ENCODE measurements at regions not wholly inside any gene's neighbourhood (a gene's known extent, or its start where the extent isn't known, plus 50 kb on each side); places are given as distances from the start of the nearest gene placed in this dataset.

DNA sequence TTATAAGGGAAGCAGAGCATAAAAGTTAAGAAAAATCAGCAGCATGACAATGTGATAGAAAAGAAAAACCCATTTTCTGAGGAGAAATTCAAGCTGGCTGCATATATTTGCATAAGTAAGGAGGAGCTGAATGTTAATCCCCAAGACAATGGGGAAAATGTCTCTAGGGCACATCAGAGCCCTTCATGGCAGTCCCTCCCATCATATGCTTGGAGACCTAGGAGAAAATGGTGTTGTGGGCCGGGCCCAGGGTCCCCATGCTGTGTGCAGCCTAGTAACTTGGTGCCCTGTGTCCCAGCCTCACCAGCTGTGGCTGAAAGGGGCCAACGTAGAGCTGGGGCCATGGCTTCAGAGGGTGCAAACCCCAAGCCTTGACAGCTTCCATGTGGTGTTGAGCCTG lies 100.6 kb upstream of the PLPPR4 start:
- DNase-seq (ENCODE audit: low spot score) = no peak

DNA sequence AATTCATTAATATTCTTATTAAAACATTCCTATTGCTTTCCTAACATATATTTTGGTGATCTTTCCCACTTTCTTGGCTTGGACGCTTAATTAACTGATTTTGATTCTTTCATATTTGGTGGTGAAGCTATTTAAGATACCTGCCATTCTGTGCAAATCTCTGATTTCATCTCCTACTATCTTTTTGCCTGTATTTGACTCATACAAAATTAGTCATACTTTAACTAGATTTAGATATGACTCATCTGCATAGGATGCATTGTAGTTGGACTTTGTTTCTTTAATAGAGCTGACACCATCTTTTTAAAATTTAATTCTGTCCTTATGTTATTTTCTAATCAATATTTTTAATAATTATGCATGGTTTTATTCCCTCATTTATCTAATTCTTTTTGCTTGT lies 93.8 kb upstream of the PLPPR4 start:
- DNase-seq (ENCODE audit: low spot score) = peak; percentile 21

DNA sequence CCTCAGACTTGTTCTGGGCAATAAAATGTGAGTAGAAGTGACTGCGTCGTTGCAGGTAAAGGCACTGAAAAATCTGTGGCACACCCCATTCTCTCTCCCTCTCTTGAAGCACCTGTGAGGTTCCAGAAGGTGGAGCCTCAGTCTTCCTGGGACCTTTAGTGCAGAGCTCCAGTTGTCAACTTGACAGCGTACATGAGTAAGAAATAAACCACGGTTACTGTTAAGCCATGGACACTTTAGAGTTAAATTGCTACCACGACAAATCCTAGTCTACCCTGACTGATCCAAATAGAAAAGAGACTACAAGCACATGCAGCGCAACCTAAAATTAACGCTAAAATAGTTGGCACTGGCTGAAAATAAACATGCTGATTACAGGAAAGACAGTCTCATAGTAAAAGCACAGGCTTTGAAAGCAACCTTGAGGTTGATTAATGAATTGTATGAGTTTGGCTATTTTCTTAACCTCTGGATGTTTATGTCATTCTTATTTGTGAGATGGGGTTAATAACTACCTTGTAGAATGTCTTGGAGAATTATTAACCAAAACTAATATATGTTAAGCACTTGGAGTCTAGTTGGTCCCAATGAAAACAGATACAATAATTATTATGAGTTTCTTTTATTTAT lies 93.0 kb upstream of the PLPPR4 start:
- DNase-seq (ENCODE audit: low spot score) = no peak

DNA sequence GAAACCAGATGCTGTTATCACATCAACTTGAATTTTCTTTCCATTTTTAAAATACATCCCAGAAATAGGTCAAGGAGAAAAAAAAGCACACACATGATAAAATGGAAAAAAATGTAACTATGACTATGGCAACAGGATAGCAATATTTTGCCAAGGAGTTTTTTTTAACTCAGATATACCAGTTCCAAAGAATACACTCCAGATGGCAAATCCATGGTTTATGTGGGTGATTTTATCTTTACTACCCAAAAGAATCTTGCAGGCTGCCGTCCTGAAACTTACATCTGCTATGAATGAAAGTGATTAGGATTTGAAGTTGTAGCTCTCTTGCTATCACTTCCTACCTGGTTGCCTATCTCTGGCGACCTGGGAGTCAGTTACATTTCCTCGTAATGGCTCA lies 91.0 kb upstream of the PLPPR4 start:
- DNase-seq (ENCODE audit: low spot score) = no peak

DNA sequence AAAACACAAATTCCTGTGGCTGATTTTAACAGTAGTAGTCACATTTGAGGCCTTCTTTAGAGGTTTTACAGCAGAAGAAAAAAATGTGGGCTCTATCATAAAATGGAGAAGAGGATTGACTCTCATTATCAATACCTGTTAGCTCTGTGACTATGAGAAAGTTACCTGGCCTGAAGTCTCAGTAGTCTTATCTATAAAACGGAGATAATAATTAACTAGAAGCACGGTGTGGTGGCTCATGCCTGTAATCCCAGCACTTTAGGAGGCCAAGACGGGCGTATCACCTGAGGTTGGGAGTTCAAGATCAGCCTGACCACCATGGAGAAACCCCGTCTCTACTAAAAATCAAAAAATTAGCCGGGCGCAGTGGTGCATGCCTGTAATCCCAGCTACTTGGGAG lies 90.4 kb upstream of the PLPPR4 start:
- no peak for DNase-seq (ENCODE audit: low spot score)

DNA sequence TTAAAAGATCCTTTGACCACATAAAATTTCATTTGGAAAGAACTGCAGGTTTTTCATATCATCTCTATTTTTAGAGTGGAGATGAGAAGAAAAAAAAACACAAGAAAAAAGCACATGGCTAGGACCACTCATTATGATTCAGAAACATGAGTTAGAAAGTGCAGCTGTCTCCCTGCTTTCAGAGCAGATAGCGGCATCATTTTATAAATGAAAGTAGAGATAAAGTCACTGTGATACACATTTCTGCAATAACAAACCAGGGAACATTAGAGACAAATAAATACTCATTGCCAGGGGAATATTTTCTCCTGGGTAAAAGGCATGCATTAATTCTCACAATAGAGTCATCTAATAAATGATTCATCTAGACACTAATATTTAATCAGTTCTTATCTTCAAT lies 87.5 kb upstream of the PLPPR4 start:
- no peak for DNase-seq (ENCODE audit: low spot score)

DNA sequence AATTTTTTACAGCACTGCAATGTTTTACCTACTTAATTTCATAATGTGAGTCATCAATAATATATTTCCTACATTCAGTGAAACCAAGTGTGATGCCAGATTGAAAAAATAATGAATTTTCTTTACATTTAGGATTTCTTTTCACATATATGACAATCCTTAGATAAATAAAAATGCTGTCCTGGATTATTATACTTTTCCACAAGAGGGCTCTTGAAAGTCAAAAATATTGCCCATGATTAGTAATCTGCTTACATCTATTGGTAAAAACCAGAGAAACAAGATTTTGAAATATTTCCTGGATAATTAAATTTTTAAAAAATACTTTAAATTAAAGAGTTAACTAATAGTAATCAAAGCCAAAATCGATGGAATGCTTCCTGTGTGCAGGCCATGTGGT lies 86.8 kb upstream of the PLPPR4 start:
- DNase-seq (ENCODE audit: low spot score) = no peak

DNA sequence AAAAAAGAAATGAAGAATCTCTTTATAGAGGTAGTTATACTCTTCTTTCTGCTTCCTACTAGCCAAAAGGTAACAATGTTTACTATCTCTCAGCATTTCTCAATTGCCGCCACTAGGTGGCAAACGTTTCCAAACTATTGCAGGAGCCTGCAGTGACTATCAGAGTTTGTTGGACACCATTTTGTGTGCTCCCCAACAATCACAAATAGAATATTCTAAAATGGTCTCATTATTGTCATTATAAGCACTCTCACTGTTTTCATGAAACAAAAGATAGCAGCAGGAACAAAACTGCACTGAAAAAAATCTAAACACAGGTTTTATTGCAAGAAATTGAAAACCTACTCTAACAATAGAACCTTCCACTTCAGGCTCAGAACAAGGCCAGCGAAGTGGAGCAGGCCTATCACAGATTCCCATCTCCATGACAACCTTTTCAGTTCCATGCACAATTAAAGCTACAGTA lies 83.9 kb upstream of the PLPPR4 start:
- peak; percentile 68 for DNase-seq (ENCODE audit: low spot score)

DNA sequence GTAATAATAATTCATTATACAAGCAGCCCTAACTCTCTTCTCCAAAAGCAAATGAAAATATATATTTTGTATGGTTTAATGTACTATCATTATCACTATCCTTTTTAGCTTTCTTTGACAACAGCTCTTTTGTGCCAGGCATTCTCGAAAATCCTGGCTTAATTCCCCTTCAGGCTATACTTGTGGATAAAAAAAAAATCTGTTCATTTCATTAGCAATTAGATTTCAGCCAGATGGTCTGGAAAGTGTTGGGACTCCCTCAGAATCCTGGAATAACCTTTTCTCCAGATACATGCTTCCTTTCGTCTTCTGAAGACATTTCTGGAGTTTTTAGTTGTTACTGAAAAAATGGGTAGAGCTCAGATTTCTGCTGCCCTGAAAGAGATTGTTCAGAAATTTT lies 83.4 kb upstream of the PLPPR4 start:
- no peak for DNase-seq (ENCODE audit: low spot score)

DNA sequence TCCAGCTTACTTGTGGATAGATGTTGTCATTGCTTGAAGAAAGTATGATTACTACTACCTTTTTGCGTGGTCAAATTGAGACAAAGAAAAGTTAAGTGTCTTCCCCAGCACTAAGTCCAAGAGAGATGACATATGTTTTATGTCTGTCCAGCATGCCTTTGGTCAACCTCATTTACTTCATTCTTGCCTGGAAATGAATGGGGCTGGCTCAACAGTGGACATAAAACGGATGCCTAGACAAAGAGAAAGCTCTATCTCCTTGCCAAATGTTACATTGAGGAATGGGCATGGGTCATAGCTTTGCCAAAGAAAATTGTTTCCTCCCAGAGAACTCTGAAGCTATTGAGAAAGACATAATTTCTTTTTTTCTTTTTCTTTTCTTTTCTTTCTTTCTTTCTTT lies 82.4 kb upstream of the PLPPR4 start:
- no peak for DNase-seq (ENCODE audit: low spot score)

DNA sequence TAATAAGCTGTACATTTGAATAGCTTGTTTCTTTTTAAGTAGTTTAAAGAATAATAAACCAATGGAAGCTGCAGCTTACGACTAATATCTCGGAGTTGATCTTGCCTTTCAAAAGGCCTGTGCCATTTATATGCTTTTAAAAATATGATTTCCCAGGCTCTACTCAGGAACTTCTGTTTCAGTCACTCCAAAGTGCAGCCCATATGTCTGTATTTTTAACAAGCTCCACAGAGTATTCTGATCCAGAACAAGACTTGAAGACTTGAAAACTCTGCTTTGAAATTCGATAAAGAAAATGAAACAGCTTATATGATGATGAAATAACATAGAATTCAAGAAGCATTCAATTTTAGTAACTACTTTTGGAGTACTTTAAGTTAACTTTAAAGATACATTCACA lies 79.1 kb upstream of the PLPPR4 start:
- no peak for DNase-seq (ENCODE audit: low spot score)

DNA sequence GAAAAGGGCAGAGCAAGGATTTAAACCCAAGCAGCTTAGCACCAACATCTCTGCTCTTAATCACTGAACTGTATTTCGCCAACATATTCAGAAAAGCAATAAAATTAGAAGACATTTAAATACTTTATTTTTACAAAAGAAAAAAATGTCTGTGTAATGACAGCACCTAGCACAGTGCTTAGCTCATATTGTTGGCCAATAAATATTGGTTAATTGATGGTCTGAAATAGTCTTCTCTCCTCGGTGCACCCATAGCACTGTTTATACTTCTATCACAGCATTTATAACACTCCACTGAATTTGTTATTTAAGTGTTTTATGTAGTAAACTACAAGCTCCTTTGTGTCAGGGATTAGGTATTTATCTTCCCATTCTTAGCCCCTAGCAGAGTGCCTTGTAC lies 70.9 kb upstream of the PLPPR4 start:
- no peak for DNase-seq (ENCODE audit: low spot score)

DNA sequence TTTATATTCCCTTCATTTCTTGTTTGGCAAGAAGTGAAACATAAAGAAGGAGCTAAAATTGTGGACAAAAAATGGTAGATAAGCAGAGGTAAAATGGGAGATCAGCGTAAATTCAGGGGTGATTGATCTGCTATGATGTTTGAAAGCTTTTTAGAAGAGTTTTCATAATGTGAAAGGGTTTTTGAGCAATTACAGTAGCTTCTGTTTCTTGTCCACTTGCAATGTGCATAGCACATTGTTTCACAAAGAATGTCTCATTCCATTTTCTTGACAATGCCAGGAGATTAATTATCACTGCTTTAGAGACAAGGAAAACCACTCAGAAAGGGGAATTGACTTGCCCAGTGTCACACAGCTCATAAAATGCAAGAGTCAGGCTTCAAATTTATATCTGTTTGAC lies 65.9 kb upstream of the PLPPR4 start:
- no peak for DNase-seq (ENCODE audit: low spot score)

DNA sequence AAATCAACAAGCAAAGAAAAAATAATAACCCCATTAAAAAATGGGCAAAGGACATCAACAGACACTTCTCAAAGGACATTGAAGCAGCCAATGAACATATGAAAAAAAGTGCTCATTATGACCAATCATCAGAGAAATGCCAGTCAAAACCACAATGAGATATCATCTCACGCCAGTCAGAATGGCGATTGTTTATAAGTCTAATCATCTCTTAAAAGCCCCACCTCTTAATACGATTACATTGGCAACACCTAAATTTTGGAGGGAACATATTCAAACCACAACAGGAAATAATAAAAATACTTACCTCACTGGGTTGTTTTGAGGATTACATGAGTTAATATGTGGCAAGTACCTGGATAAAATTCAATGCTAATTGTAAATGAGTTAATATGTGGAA lies 57.1 kb upstream of the PLPPR4 start:
- DNase-seq (ENCODE audit: low spot score) = no peak
